Mucosa of descending colon (tissue), 3 donors: ENCODE measurements at regions not wholly inside any gene's neighbourhood (a gene's known extent, or its start where the extent isn't known, plus 50 kb on each side); places are given as distances from the start of the nearest gene placed in this dataset.

Experiments used
- ATAC-seq: fragments of 200-7000 bp; cut with Tn5 transposase; one replicate; pipeline ENCODE4 v1.9.1; 2020; ENCODE audit warnings: mild to moderate bottlenecking, moderate library complexity
- DNase-seq, 3 donors: peaks; one replicate each; pipeline ENCODE4 v3.0.0-alpha.2; 2020
- H3K36me3 ChIP-seq: fragments of 200-600 bp; one replicate; pipeline ENCODE4 v1.8.0; 2021; ENCODE audit warnings: low read depth, mild to moderate bottlenecking
- H3K4me1 ChIP-seq: fragments of 200-600 bp; one replicate; pipeline ENCODE4 v1.8.0; 2021; ENCODE audit warnings: low read depth, mild to moderate bottlenecking
- H3K4me3 ChIP-seq: fragments of 200-600 bp; one replicate; pipeline ENCODE4 v1.8.0; 2021; ENCODE audit warnings: mild to moderate bottlenecking
- H3K9me3 ChIP-seq: fragments of 200-600 bp; one replicate; pipeline ENCODE4 v1.8.0; 2021; ENCODE audit warnings: mild to moderate bottlenecking
- intact Hi-C, 2 donors: fragments of 100-400 bp; cut with DNase I in 1 of 2; cut with micrococcal nuclease in 1 of 2; formaldehyde crosslinking; loops; one replicate each; pipeline versions ENCODE4 v1.11.0 to v1.11.1; 2022; cut with DNase I, micrococcal nuclease
- TF ChIP-seq, protein P1 (sequence below): fragments of 200-600 bp; IDR thresholded peaks from one replicate; pipeline ENCODE4 v1.8.0; 2022; ENCODE audit warnings: antibody characterized with exemption, mild to moderate bottlenecking
- donor health status: DM: no; HTN: no; CAD: no; lungs with moderate emphysema.
- donor health status: DM: no; HTN: no; CAD: no.
- donor health status: DM: no; HTN: yes; CAD: no.

GRCh38 chr12:24069532-24070395 lies 120.3 kb upstream of the SOX5 start:
- intact Hi-C loops, result no loop called here
- TF ChIP-seq, protein P1, sequence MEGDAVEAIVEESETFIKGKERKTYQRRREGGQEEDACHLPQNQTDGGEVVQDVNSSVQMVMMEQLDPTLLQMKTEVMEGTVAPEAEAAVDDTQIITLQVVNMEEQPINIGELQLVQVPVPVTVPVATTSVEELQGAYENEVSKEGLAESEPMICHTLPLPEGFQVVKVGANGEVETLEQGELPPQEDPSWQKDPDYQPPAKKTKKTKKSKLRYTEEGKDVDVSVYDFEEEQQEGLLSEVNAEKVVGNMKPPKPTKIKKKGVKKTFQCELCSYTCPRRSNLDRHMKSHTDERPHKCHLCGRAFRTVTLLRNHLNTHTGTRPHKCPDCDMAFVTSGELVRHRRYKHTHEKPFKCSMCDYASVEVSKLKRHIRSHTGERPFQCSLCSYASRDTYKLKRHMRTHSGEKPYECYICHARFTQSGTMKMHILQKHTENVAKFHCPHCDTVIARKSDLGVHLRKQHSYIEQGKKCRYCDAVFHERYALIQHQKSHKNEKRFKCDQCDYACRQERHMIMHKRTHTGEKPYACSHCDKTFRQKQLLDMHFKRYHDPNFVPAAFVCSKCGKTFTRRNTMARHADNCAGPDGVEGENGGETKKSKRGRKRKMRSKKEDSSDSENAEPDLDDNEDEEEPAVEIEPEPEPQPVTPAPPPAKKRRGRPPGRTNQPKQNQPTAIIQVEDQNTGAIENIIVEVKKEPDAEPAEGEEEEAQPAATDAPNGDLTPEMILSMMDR, result no peak
- H3K4me3 ChIP-seq, result no peak overlapping the region
- no peaks in the 10 kb centered on the region for H3K9me3 ChIP-seq
- DNase-seq, result peak in 2 of 3 donors; percentile 26 to 40
- no peaks in the 10 kb centered on the region for H3K36me3 ChIP-seq
- H3K4me1 ChIP-seq, result no peaks in the 10 kb centered on the region
- ATAC-seq, result peak; percentile 85

- H3K9me3 ChIP-seq, result no peaks in the 10 kb centered on the region
- H3K36me3 ChIP-seq, result no peaks in the 10 kb centered on the region
- TF ChIP-seq, protein P1, result no peak
- H3K4me1 ChIP-seq, result no peaks in the 10 kb centered on the region
- intact Hi-C loops, result no loop called here
- ATAC-seq (peak; percentile 38), DNase-seq (no peak)
- H3K4me3 ChIP-seq, result no peak overlapping the region
These were observed 117.4 kb upstream of the SOX5 start for GRCh38 chr12:24066865-24067264.

GRCh38 chr12:24066097-24066496 lies 116.6 kb upstream of the SOX5 start:
- Histone ChIP-seq H3K4me1 (no peaks in the 10 kb centered on the region), H3K36me3 (no peaks in the 10 kb centered on the region), H3K9me3 (no peaks in the 10 kb centered on the region), H3K4me3 (no peak overlapping the region)
- TF ChIP-seq, protein P1, result no peak
- ATAC-seq, result no peak
- DNase-seq, result no peak
- intact Hi-C loops, result no loop called here

DNA sequence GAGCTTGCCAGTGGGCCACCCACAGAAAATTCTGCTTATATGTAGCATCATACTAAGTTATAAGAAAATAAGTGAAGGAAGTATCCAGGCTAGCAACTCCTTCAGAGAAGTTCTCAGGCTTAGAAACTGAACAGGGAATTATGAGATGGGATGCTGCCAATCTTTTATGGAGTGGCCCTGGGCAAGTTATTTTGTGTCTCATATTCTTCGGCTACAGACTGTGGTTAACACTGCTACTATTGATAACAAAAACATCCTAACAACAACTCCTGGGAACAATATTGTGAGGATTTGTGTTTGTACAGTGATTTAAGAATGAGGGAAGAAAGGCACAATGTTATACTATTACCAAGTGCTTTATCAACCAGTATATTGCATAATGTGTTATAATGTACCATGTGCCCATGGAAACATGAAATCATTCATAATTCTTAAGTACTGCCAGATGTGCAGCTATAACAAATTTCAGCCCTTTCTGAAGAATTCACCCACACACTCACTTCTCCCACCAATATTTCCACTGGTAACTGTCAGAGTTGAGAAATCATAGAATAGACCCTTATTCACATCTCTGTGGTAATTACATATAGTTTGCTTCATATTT lies 113.3 kb upstream of the SOX5 start:
- TF ChIP-seq, protein P1, result no peak
- no peaks in the 10 kb centered on the region for H3K9me3 ChIP-seq
- H3K36me3 ChIP-seq, result no peaks in the 10 kb centered on the region
- intact Hi-C loops, result no loop called here
- no peak for ATAC-seq
- no peak overlapping the region for H3K4me3 ChIP-seq
- no peak for DNase-seq
- H3K4me1 ChIP-seq, result no peaks in the 10 kb centered on the region

GRCh38 chr12:24060089-24060488 lies 110.6 kb upstream of the SOX5 start:
- H3K9me3 ChIP-seq, result no peaks in the 10 kb centered on the region
- H3K4me3 ChIP-seq, result no peak overlapping the region
- intact Hi-C loops, result no loop called here
- no peak for ATAC-seq
- no peak for DNase-seq
- H3K4me1 ChIP-seq, result no peaks in the 10 kb centered on the region
- TF ChIP-seq, protein P1, result no peak
- no peaks in the 10 kb centered on the region for H3K36me3 ChIP-seq
